GM21423 (cell line): ENCODE measurements at regions not wholly inside any gene's neighbourhood (a gene's known extent, or its start where the extent isn't known, plus 50 kb on each side); places are given as distances from the start of the nearest gene placed in this dataset.

Experiments
- ATAC-seq: cut with Tn5 transposase; IDR thresholded peaks from one replicate; pipeline ENCODE4 v1.9.1; 2021; ENCODE audit warnings: mild to moderate bottlenecking, moderate library complexity; ENCODE audit not compliant: unreplicated experiment

DNA sequence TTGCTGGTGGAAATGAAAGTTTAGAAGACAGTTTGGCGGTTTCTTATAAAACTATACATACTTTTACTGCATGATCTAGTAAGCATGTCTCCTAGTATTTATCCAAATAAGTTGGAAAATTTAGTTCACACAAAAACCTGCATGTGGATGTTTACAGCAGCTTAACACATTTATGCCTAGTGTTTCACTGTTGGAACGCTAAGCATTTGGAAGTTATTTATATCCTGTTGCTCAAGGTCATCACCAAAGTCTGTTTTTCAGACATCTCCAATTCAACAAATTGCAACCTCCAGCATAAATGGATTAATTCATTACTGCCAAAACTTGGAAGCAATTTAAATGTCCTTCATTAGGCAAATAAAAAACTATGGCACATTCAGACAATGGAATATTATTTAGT, 461.8 kb downstream of the SUCLA2 start:
- ATAC-seq: no peak

- ATAC-seq: no peak
Measured at GRCh38 chr13:47523771-47524170, 477.3 kb downstream of the SUCLA2 start.

- ATAC-seq: no peak
Measured at GRCh38 chr13:47521890-47522487, 479.1 kb downstream of the SUCLA2 start.

- no peak for ATAC-seq
Measured at GRCh38 chr13:47519626-47520025, 481.4 kb downstream of the SUCLA2 start.

DNA sequence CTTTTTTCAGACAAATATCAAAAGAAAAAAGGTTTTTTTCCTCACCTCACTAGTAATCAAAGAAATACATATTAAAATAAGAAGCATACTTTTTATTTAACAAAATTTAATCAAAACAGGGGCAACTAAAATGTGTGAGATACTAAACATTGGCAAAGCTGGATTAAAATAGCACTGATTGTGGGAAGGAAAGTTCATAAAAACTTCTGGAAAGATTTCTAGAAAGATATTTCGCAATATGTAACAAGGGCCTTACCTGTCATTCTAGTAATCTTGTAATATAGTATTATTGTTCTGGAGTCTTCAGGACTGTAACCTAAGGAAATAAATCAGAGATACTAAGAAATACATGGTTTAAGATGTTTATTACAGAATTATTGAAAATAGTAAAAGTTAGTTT, 482.5 kb downstream of the SUCLA2 start:
- no peak for ATAC-seq

GRCh38 chr13:47511647-47512046, 489.4 kb downstream of the SUCLA2 start:
- no peak for ATAC-seq

GRCh38 chr13:47508527-47509228, 492.4 kb downstream of the SUCLA2 start:
- ATAC-seq: no peak

DNA sequence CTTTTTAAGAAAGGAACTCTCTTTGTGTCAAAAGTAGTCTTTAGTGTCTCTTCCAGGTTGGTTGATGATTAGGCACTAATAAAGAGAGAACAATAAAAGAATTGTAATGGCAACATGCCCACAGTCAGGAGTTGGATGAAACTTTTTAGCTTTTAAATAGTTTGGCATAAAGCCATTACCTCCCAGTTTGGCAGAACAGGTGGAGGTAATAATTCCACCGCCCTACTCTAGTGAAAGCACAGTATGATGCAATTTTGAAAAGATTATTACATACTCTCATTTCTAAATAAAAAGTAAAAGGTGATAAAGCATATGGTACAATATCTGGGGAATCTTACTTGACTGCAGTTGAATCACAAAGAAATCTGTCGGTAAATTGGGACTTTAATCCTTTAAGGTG, 497.6 kb downstream of the SUCLA2 start:
- ATAC-seq: no peak

DNA sequence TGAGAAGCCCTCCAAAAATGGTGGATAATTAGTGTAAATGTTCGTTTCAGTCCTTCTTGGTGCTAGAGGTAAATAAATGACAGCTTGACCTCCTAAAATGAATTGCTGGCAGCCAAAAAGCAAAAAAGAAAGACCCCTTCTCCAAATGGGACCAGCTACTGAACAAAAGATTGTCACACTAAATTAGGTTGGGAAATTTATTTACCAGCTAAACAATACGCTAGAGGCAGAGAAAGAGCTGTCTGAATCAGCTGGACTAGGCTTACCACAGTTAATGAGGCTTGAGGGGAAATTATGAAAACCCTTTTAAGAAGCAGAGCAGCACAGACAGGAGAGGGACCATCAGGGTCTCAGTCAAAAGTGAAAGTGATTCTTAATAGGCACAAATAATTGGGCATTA, 498.9 kb downstream of the SUCLA2 start:
- no peak for ATAC-seq

DNA sequence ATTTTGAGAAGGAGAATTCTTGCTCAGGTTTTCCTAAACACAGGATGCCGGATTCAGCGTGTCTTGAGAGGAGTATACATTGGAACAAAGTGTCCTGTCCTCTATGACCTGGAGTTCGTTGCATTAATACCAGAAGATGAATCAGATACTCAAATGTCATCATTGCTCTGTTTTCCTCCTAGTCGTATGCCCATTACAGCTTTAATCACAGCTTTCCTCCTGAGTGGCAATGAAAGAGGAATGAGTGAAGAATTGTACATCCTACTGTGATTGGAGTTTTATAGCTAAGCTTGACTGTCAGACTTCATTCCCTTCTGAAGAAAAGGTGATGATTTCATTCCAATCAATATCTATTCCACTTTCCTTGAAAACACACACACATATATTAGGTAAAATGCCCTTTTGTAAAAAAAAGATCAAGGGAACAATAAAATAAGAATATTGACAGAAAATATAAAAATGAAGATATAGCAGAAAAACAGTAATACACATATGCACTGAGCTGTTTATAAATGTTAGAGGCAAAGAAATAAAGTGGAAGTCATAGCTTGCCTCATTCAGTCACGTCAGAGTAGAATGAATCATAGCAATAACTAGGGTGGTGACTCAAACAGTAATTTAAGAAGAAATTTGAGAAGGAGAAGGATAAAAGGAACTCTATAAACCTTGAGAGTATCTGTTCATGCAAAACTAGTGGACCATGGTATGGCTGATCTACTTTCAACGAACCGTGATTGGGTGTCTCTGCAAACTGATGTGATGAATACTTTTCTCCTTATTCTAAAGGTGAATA, 501.5 kb downstream of the SUCLA2 start:
- ATAC-seq: no peak

- no peak for ATAC-seq
Measured at GRCh38 chr13:47484548-47484947, 516.5 kb downstream of the SUCLA2 start.

- no peak for ATAC-seq
Measured at GRCh38 chr13:47481536-47481935, 519.5 kb downstream of the SUCLA2 start.

DNA sequence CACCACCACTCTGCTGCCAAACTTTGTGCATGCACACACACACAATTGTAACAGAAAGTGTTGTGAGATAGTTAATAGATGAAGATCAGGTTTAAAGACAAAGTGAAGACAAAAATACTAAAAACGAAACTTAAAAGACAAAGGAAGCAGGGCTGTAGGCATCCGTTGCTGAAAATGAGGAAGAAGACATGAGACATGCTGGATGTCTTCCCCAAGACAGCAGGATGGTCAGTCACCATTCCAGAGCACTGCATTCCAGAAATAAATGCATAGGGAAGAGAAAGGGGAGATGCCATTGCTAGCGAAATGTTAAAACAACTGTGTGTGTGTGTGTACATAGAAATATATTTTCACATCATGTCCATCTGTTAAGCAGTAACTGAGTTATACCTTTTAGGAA, 520.1 kb downstream of the SUCLA2 start:
- ATAC-seq: no peak

DNA sequence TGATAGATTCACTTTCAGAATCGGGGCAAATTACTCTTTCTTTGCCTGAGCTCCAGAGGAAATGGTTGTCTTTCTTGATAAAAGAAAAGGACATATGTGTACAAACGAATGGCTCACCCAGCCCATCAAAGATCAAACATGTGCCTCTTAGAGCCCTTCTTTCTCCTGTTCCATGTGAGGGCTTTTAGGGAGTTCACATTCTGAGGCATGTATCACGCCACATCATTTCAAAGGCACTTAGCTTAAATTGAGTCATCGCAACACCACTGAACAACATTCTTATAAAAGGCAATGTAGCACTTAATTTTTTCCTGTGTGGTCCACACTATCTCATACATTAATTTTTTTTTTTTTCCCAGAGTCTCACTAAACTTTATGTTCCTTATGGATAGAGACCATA, 521.0 kb downstream of the SUCLA2 start:
- ATAC-seq: no peak

GRCh38 chr13:47478985-47479384, 522.1 kb downstream of the SUCLA2 start:
- ATAC-seq: no peak

GRCh38 chr13:47475441-47475948, 525.6 kb downstream of the SUCLA2 start:
- ATAC-seq: no peak

DNA sequence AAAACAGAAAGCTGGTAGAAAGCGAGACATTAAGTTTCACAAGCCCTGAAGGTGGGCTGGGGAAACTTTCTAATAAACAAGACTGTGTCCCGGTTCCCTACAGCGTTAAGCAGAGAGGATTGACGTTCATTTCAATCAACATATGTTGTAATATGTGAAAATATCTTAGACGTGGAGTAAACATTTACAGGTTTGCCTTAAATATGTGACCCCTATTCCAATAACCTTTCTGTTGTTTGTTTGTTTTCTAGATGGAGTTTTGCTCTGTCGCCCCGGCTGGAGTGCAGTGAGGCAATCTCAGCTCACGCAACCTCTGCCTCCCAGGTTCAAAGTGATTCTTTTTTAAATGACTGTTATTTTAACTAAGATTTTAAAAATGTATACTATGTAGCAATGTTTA, 526.2 kb downstream of the SUCLA2 start:
- no peak for ATAC-seq

DNA sequence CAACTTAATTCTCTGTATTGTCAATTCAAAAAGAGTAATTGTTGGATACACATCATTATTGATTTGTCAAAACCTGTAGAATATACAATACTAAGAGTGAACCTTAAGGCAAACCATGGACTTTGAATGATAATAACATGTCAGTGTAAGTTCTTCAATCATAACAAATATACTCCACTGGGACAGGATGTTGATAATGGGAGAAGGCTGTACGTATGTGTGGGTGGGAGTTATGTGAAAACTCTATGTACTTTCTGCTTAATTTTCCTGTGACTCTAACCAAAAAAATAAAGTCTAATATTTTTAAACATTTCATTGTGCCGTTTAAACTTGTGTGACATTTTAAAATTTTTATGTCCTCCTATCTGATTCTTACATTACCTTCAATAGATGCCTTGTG, 526.7 kb downstream of the SUCLA2 start:
- no peak for ATAC-seq

DNA sequence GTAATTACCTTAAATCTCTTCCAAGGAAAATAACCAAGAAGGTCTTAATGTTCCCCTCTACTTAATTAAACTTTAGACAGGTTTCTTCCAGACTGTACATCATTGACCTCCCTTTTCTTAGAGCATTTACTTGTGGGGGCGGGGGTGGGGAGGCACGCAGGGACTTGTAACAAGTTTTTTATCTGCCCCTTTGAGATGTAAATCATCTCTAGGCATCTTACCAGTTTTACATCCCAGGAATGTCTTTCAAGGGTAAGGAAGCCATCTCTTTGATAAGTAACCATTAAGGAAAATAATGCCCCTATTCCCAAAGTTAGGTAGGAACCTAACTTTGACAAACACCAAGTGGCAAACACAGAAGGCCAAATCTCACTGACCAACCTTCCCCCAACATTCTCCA, 528.6 kb downstream of the SUCLA2 start:
- no peak for ATAC-seq

- ATAC-seq: no peak
Measured at GRCh38 chr13:47463726-47464125, 537.3 kb downstream of the SUCLA2 start.

GRCh38 chr13:47463002-47463401, 538.1 kb downstream of the SUCLA2 start:
- ATAC-seq: no peak

- no peak for ATAC-seq
Measured at GRCh38 chr13:47461816-47462215, 539.3 kb downstream of the SUCLA2 start.
